SIG-M5 treated with dmso at 0.1 percent for 504 hours (cell line): ENCODE measurements at regions not wholly inside any gene's neighbourhood (a gene's known extent, or its start where the extent isn't known, plus 50 kb on each side); places are given as distances from the start of the nearest gene placed in this dataset.

Source experiments
- DNase-seq: peaks from one replicate; lab custom pipeline; 2025; ENCODE audit not compliant: unreplicated experiment; lab: John Stamatoyannopoulos, UW

- DNase-seq = no peak
Observed at GRCh38 chr10:43809211-43809930, 160.7 kb upstream of the ZNF32 start.

GRCh38 chr10:43808136-43808535 is 159.5 kb upstream of the ZNF32 start:
- no peak for DNase-seq

GRCh38 chr10:43806831-43807640 is 158.4 kb upstream of the ZNF32 start:
- DNase-seq = no peak

- no peak for DNase-seq
Observed at GRCh38 chr10:43803791-43804190, 155.1 kb upstream of the ZNF32 start.

DNA sequence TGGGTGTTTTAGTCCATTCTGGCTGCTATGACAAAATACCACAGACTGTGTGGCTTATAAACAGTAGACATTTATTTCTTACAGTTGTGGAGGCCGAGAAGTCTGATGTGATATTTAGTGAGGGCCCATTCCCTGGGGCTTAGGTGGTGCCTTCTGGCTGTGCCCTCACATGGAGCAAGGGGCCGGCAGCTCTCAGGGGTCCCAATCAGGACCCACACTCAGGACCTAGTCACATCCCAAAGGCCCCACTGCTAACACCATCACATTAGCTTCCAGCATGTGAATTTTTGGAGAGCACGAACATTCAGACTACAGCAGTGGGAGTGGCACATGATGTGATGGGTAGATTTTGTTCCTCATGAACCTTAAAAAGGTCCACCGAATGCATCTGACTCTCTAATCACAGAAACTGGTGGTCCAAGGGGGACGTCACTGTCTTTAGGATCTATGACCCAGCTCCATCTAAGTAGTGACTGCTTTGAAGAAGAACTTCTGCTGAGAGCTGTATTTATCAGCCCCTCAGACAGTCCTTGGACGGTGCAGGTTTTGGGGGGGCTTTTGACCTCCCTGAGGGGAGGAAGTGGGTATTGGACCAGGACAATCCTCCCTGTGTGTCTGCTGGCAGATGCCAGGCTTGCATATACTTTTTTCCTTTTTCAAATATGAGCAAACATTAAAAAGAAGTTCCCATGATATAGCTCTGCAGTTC is 154.5 kb upstream of the ZNF32 start:
- DNase-seq = no peak

- no peak for DNase-seq
Observed at GRCh38 chr10:43801626-43802025, 152.9 kb upstream of the ZNF32 start.

GRCh38 chr10:43801140-43801539 is 152.5 kb upstream of the ZNF32 start:
- DNase-seq = no peak

GRCh38 chr10:43796781-43797180 is 148.1 kb upstream of the ZNF32 start:
- no peak for DNase-seq

DNA sequence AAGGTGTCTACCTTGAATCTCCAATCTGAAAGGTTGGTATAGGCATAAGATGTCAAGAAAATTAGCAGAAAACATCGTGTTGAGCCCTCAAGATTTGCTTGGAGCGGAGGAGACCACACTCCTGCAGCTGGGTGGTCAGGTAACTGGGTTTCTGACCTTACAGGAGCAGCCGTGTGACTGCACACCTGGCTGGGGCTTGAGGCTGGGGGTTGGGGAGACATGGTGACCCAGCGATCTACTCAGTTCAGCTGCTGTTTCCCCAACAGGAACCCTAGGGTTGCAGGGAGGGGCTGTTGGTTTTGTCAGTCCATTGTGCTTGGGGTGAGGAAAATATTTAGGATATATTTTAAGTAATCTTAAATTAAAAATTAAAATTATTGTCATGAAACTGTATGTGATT is 147.0 kb upstream of the ZNF32 start:
- no peak for DNase-seq

- no peak for DNase-seq
Observed at GRCh38 chr10:43795093-43795492, 146.4 kb upstream of the ZNF32 start.

DNA sequence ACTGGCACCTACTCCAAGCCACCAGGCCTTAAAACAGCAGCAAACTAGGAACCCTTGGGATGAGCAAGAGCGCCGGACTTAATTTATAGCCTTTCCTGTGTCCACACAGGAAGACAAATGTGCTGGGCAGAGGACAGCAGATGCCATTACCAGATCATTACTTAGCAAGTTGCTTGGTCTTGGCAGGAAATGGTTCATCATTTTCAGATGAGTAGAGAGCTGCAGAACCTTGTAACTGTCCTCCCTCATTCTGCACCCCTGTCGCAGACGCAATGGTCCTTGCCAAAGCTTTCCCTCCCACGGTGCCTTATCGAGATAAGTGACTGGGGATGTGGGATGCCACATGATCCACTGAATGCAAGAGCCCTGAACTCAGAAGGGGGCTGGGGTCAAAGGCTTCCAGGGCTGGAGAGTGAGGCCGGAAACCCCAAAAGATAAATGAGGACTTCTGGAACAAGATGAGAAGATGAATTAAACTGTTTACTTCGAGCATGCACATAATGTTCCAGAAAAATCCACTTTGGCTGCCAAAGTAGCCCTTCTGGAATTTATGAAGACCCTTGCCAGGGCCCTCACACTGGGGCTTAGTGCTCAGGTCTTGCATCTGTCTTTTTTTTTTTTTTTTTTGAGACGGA is 145.6 kb upstream of the ZNF32 start:
- DNase-seq = no peak

GRCh38 chr10:43793704-43794103 is 145.0 kb upstream of the ZNF32 start:
- DNase-seq = peak; percentile 6

- no peak for DNase-seq
Observed at GRCh38 chr10:43790147-43790546, 141.5 kb upstream of the ZNF32 start.

DNA sequence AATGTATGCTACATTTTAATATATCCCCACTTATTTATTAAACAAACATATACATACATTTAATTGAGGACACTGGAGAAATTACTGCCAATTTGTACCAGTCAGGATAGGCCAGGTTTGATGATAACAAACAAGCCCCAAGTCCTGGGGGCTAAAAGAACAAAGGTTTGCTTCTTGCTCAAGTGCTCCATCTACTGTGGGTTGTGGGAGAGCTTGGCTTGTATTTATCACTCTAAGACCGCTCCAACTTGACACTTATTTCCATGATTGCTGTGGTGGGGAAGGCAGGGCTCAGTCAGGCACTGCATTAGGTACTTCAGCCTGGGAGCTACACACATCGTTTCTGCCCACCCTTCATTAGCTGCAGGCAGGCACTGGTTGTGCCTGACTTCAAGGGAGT is 136.6 kb upstream of the ZNF32 start:
- peak; percentile 5 for DNase-seq

- no peak for DNase-seq
Observed at GRCh38 chr10:43782814-43783213, 134.1 kb upstream of the ZNF32 start.

- DNase-seq = no peak
Observed at GRCh38 chr10:43781480-43782361, 133.0 kb upstream of the ZNF32 start.

GRCh38 chr10:43778571-43778970 is 129.9 kb upstream of the ZNF32 start:
- no peak for DNase-seq

DNA sequence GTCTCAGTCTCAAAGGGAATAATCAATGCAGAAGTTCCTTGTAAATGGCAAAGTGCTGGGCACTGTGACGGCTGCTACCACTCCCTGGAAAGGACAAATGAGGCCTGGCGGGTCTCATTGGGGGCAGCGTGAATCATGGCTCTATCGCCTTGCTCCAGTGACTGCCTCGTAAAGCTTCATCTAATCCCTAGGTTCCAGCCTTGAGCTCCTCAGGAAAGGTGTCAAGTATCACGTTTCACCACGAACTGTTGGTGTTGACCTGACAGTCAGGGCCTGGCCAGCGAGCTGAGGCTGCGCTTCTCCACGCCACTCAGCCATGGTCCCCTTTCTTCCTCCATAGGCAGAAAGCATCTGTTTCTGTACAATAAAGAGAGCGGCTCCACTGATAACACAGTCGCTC is 126.7 kb upstream of the ZNF32 start:
- no peak for DNase-seq

- DNase-seq = no peak
Observed at GRCh38 chr10:43774234-43774769, 125.6 kb upstream of the ZNF32 start.

- DNase-seq = no peak
Observed at GRCh38 chr10:43773736-43774135, 125.1 kb upstream of the ZNF32 start.
